ENCODE measurements at regions not wholly inside any gene's neighbourhood (a gene's known extent, or its start where the extent isn't known, plus 50 kb on each side); places are given as distances from the start of the nearest gene placed in this dataset.
"Not testable (repeated sequence)": the region's sequence is repeated elsewhere in the genome, so short reads cannot be mapped to it uniquely, and the experiment has no call there.

- H3K27me3 Mint-ChIP-seq = no peaks in the 10 kb centered on the region
- intact Hi-C loops (cut with micrococcal nuclease) = no loop called here
- DNase-seq = no peak
- no peak overlapping the region for H3K27ac Mint-ChIP-seq
- H3K4me1 Mint-ChIP-seq = no peaks in the 10 kb centered on the region
- no peaks in the 10 kb centered on the region for H3K36me3 Mint-ChIP-seq (ENCODE audit: low read depth)
- H3K4me3 Mint-ChIP-seq = no peak overlapping the region
- H3K9me3 Mint-ChIP-seq = no peaks in the 10 kb centered on the region
Observed at GRCh38 chr5:122661496-122662180, 113.2 kb upstream of the SNX2 start.

- intact Hi-C loops (cut with micrococcal nuclease) = no loop called here
- H3K36me3 Mint-ChIP-seq (ENCODE audit: low read depth) = no peaks in the 10 kb centered on the region
Observed at GRCh38 chr5:122665051-122665450, 109.8 kb upstream of the SNX2 start.

GRCh38 chr5:122668552-122668951, 106.3 kb upstream of the SNX2 start:
- no peak overlapping the region for H3K4me3 Mint-ChIP-seq
- H3K27me3 Mint-ChIP-seq = no peaks in the 10 kb centered on the region
- no peak overlapping the region for H3K27ac Mint-ChIP-seq
- H3K36me3 Mint-ChIP-seq (ENCODE audit: low read depth) = no peaks in the 10 kb centered on the region
- H3K9me3 Mint-ChIP-seq = peaks cover 3% of the 10 kb centered on the region
- no peaks in the 10 kb centered on the region for H3K4me1 Mint-ChIP-seq
- no peak for DNase-seq
- intact Hi-C loops (cut with micrococcal nuclease) = no loop called here

More at GRCh38 chr5:122665051-122665450, 109.8 kb upstream of the SNX2 start:
- no peak for DNase-seq
- H3K27me3 Mint-ChIP-seq = no peaks in the 10 kb centered on the region
- H3K27ac Mint-ChIP-seq = no peak overlapping the region
- H3K4me1 Mint-ChIP-seq = no peaks in the 10 kb centered on the region
- H3K9me3 Mint-ChIP-seq = no peaks in the 10 kb centered on the region
- H3K4me3 Mint-ChIP-seq = no peak overlapping the region

GRCh38 chr5:122669709-122670108, 105.2 kb upstream of the SNX2 start:
- intact Hi-C loops (cut with micrococcal nuclease); H3K9me3 Mint-ChIP-seq; H3K36me3 Mint-ChIP-seq (ENCODE audit: low read depth); H3K27ac Mint-ChIP-seq; H3K4me1 Mint-ChIP-seq; H3K4me3 Mint-ChIP-seq; DNase-seq; H3K27me3 Mint-ChIP-seq: not testable (repeated sequence)

- Mint-ChIP-seq H3K9me3 (peaks cover 3% of the 10 kb centered on the region), H3K36me3 (ENCODE audit: low read depth) (no peaks in the 10 kb centered on the region), H3K4me1 (no peaks in the 10 kb centered on the region), H3K27me3 (no peaks in the 10 kb centered on the region), H3K27ac (no peak overlapping the region), H3K4me3 (no peak overlapping the region)
- intact Hi-C loops (cut with micrococcal nuclease) = no loop called here
- no peak for DNase-seq
Observed at GRCh38 chr5:122673343-122673742, 101.5 kb upstream of the SNX2 start.

GRCh38 chr5:122674385-122674784, 100.5 kb upstream of the SNX2 start:
- Mint-ChIP-seq H3K4me3 (no peak overlapping the region), H3K4me1 (no peaks in the 10 kb centered on the region), H3K9me3 (peaks cover 3% of the 10 kb centered on the region), H3K27ac (no peak overlapping the region), H3K27me3 (no peaks in the 10 kb centered on the region), H3K36me3 (ENCODE audit: low read depth) (no peaks in the 10 kb centered on the region)
- intact Hi-C loops (cut with micrococcal nuclease) = no loop called here
- no peak for DNase-seq

- no peaks in the 10 kb centered on the region for H3K4me1 Mint-ChIP-seq
Observed at GRCh38 chr5:122680623-122681350, 94.1 kb upstream of the SNX2 start.

GRCh38 chr5:122683631-122684030, 91.2 kb upstream of the SNX2 start:
- intact Hi-C loops (cut with micrococcal nuclease) = no loop called here
- no peaks in the 10 kb centered on the region for H3K9me3 Mint-ChIP-seq
- no peak for DNase-seq
- H3K36me3 Mint-ChIP-seq (ENCODE audit: low read depth) = no peaks in the 10 kb centered on the region
- H3K4me1 Mint-ChIP-seq = no peaks in the 10 kb centered on the region
- no peak overlapping the region for H3K27ac Mint-ChIP-seq
- H3K27me3 Mint-ChIP-seq = no peaks in the 10 kb centered on the region
- H3K4me3 Mint-ChIP-seq = no peak overlapping the region

More at GRCh38 chr5:122680623-122681350, 94.1 kb upstream of the SNX2 start:
- Mint-ChIP-seq H3K4me3 (no peak overlapping the region), H3K27me3 (no peaks in the 10 kb centered on the region), H3K27ac (no peak overlapping the region), H3K36me3 (ENCODE audit: low read depth) (no peaks in the 10 kb centered on the region), H3K9me3 (no peaks in the 10 kb centered on the region)
- intact Hi-C loops (cut with micrococcal nuclease) = no loop called here
- no peak for DNase-seq

- no peak overlapping the region for H3K4me3 Mint-ChIP-seq
- H3K36me3 Mint-ChIP-seq (ENCODE audit: low read depth) = no peaks in the 10 kb centered on the region
- H3K27me3 Mint-ChIP-seq = no peaks in the 10 kb centered on the region
- no peaks in the 10 kb centered on the region for H3K9me3 Mint-ChIP-seq
- intact Hi-C loops (cut with micrococcal nuclease) = no loop called here
- H3K27ac Mint-ChIP-seq = no peak overlapping the region
- H3K4me1 Mint-ChIP-seq = no peaks in the 10 kb centered on the region
- no peak for DNase-seq
Observed at GRCh38 chr5:122690266-122690665, 84.6 kb upstream of the SNX2 start.

GRCh38 chr5:122691931-122692330, 82.9 kb upstream of the SNX2 start:
- H3K4me3 Mint-ChIP-seq = no peak overlapping the region
- H3K27ac Mint-ChIP-seq = no peak overlapping the region
- DNase-seq = no peak
- no peaks in the 10 kb centered on the region for H3K4me1 Mint-ChIP-seq
- no peaks in the 10 kb centered on the region for H3K9me3 Mint-ChIP-seq
- intact Hi-C loops (cut with micrococcal nuclease) = no loop called here
- H3K36me3 Mint-ChIP-seq (ENCODE audit: low read depth) = no peaks in the 10 kb centered on the region
- no peaks in the 10 kb centered on the region for H3K27me3 Mint-ChIP-seq

- Mint-ChIP-seq H3K4me3 (no peak overlapping the region), H3K9me3 (no peaks in the 10 kb centered on the region), H3K27ac (no peak overlapping the region), H3K4me1 (no peaks in the 10 kb centered on the region), H3K27me3 (no peaks in the 10 kb centered on the region), H3K36me3 (ENCODE audit: low read depth) (no peaks in the 10 kb centered on the region)
- DNase-seq = no peak
- intact Hi-C loops (cut with micrococcal nuclease) = no loop called here
Observed at GRCh38 chr5:122693963-122694362, 80.9 kb upstream of the SNX2 start.

GRCh38 chr5:122694884-122695283, 80.0 kb upstream of the SNX2 start:
- Mint-ChIP-seq H3K27ac (no peak overlapping the region), H3K9me3 (no peaks in the 10 kb centered on the region), H3K4me1 (no peaks in the 10 kb centered on the region), H3K36me3 (ENCODE audit: low read depth) (no peaks in the 10 kb centered on the region), H3K4me3 (no peak overlapping the region), H3K27me3 (no peaks in the 10 kb centered on the region)
- no peak for DNase-seq
- intact Hi-C loops (cut with micrococcal nuclease) = no loop called here

- H3K4me3 Mint-ChIP-seq; H3K9me3 Mint-ChIP-seq; intact Hi-C loops (cut with micrococcal nuclease); H3K4me1 Mint-ChIP-seq; H3K27me3 Mint-ChIP-seq; H3K36me3 Mint-ChIP-seq (ENCODE audit: low read depth); H3K27ac Mint-ChIP-seq; DNase-seq: not testable (repeated sequence)
Observed at GRCh38 chr5:122696735-122697134, 78.1 kb upstream of the SNX2 start.

GRCh38 chr5:122697191-122697590, 77.7 kb upstream of the SNX2 start:
- H3K27ac Mint-ChIP-seq = no peak overlapping the region
- H3K9me3 Mint-ChIP-seq = no peaks in the 10 kb centered on the region
- H3K4me1 Mint-ChIP-seq = peaks cover 4% of the 10 kb centered on the region
- DNase-seq = no peak
- no peak overlapping the region for H3K4me3 Mint-ChIP-seq
- intact Hi-C loops (cut with micrococcal nuclease) = no loop called here
- no peaks in the 10 kb centered on the region for H3K36me3 Mint-ChIP-seq (ENCODE audit: low read depth)
- H3K27me3 Mint-ChIP-seq = no peaks in the 10 kb centered on the region

GRCh38 chr5:122699201-122699600, 75.7 kb upstream of the SNX2 start:
- Mint-ChIP-seq H3K4me1 (peaks cover 4% of the 10 kb centered on the region), H3K27me3 (no peaks in the 10 kb centered on the region), H3K4me3 (no peak overlapping the region), H3K27ac (no peak overlapping the region), H3K9me3 (no peaks in the 10 kb centered on the region), H3K36me3 (ENCODE audit: low read depth) (no peaks in the 10 kb centered on the region)
- intact Hi-C loops (cut with micrococcal nuclease) = no loop called here
- no peak for DNase-seq

Measured in activated CD4-positive, alpha-beta T cell treated with anti-CD3 and anti-CD28 coated beads, Interleukin-2, amount 10 ng/mL, durations not matched to agents 24 days and 14 days (primary cell).